COLO829 (cell line): ENCODE measurements at regions not wholly inside any gene's neighbourhood (a gene's known extent, or its start where the extent isn't known, plus 50 kb on each side); places are given as distances from the start of the nearest gene placed in this dataset.
A peak's percentile ranks its signal among the peaks of the same experiment; 100 is the strongest.
"Not testable (repeated sequence)": the region's sequence is repeated elsewhere in the genome, so short reads cannot be mapped to it uniquely, and the experiment has no call there.

Source experiments
- DNase-seq: peaks from one replicate; pipeline ENCODE4 v3.0.0; 2012; ENCODE audit warnings: low spot score

- DNase-seq: no peak
Observed at GRCh38 chr5:50898966-50899365, 232.5 kb downstream of the PARP8 start.

GRCh38 chr5:50900952-50901510 lies 234.6 kb downstream of the PARP8 start:
- no peak for DNase-seq

GRCh38 chr5:50903651-50904050 lies 237.2 kb downstream of the PARP8 start:
- DNase-seq: no peak

GRCh38 chr5:50905996-50906570 lies 239.6 kb downstream of the PARP8 start:
- no peak for DNase-seq

- not testable (repeated sequence) for DNase-seq
Observed at GRCh38 chr5:50920160-50920559, 253.7 kb downstream of the PARP8 start.

- no peak for DNase-seq
Observed at GRCh38 chr5:50921366-50922133, 255.1 kb downstream of the PARP8 start.

DNA sequence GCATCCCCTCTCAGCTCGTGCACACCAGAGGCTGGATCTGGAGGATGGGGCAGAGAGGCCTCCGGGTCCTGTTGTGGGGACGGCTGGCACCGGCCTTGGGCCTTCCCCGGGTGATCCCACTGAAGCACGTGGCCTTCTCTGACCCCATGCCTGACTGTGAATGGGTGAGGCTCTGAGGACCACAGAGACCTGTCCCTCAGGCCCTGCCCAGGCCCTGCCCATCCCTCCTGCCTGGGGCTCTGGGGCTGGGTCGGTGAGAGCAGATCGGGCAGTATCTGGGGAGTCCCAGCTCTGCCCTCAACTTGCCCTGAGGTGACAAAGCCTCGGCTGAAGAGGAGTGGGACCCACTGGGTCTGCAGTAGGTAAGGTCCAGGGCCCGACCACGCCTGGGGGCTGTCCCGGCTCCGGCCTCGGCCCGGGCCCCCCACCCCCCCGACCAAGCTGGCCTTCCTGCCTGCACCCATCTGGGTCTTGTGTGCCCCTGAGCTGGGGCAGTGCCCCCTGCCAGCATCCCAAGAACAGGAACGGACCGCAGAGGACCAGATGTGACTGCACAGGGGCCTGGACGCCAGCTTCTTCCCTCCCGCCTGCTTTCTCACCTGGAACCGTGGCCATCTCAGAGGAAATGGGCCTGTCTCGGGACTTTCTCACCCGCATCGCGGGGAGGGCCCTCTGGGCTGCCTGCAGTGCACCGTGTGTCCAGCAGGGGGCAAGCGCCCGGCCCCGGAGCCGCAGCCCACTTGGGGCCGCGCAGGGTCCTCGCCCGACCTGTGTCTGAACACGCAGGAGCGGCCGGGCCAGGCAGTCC lies 255.9 kb downstream of the PARP8 start:
- DNase-seq: peak; percentile 6

DNA sequence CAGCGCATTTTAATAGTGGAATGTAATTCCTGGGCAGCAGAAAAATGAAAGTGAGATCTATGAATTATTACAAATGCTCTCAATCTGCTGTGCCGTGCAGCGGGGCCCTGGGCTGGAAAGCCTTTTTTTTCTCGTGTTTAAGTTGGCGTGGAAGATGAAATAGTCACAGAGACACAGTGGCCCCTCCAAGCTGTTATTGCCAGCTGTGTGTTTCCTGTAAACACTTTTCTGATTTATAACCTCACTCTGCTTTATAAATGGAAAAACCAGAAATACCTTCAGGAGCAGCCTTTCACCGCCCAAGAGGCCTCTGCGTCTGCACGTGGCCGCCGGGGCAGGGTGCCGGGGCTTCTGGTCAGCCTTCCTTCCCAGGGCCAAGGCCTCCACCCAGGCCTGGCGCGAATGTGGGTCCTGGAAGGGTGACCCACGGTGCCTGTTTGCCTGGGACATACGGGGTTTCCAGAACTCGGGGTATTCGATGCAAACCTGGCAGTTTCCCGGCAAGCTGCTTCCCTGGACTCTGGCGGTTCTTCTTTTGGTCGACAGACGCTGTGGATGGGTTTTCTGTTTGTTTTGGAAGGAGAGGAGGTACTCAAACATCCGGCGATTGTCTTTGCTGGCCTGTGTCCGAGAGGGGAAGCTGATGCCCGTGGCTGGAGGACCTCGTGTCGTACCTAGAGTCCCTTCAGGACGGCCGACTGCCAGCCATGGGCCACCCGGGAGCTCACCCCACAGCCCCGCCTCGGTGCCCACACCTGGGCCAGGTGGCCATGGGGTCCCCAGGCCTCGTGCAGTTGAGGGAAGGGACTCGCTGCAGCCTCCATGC lies 256.7 kb downstream of the PARP8 start:
- DNase-seq: no peak

GRCh38 chr5:50923768-50924494 lies 257.5 kb downstream of the PARP8 start:
- DNase-seq: no peak

GRCh38 chr5:50927953-50928352 lies 261.5 kb downstream of the PARP8 start:
- DNase-seq: no peak

- DNase-seq: no peak
Observed at GRCh38 chr5:50929174-50929573, 262.7 kb downstream of the PARP8 start.

DNA sequence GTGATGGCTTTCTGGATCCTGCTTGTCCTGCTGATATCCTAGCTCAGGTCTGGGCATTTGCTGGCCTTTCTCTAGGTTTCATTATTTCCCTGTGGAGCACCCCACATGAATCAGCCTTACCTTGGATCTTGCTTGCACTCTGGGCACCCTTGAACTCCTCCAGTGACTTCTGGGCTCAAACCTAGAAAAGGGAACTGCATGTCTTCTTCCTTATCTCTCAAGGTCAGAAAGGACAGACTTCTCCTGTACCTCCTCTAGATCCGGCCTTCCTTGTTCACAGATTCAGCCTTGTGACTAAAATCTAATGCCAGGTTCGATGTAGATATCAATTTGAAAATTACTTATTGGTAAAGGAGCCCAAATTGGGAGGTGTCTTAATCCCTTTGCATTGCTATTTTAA lies 267.9 kb downstream of the PARP8 start:
- DNase-seq: no peak

DNA sequence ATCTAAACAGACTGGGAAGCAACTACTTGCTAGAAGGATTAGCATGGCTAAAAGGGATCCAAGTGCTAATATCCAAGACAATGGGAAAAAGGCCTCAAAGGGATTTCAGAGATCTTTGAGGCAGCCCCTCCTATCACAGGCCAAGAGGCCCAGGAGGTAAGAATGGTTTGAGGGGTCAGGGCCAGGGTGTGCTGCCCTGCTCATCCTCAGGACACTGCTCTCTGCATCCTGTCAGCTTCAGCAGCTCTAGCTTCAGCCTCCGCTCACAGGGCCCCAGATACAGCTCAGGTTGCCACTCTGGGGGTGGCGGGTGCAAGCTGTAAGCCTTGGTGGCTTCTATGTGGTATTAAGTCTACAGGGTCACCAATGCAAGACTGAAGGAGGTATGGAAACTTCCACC lies 278.7 kb downstream of the PARP8 start:
- no peak for DNase-seq

GRCh38 chr5:50947906-50948683 lies 281.7 kb downstream of the PARP8 start:
- DNase-seq: no peak

- DNase-seq: no peak
Observed at GRCh38 chr5:50953290-50953689, 286.9 kb downstream of the PARP8 start.

- peak; percentile 39 for DNase-seq
Observed at GRCh38 chr5:50958852-50959457, 292.5 kb downstream of the PARP8 start.

DNA sequence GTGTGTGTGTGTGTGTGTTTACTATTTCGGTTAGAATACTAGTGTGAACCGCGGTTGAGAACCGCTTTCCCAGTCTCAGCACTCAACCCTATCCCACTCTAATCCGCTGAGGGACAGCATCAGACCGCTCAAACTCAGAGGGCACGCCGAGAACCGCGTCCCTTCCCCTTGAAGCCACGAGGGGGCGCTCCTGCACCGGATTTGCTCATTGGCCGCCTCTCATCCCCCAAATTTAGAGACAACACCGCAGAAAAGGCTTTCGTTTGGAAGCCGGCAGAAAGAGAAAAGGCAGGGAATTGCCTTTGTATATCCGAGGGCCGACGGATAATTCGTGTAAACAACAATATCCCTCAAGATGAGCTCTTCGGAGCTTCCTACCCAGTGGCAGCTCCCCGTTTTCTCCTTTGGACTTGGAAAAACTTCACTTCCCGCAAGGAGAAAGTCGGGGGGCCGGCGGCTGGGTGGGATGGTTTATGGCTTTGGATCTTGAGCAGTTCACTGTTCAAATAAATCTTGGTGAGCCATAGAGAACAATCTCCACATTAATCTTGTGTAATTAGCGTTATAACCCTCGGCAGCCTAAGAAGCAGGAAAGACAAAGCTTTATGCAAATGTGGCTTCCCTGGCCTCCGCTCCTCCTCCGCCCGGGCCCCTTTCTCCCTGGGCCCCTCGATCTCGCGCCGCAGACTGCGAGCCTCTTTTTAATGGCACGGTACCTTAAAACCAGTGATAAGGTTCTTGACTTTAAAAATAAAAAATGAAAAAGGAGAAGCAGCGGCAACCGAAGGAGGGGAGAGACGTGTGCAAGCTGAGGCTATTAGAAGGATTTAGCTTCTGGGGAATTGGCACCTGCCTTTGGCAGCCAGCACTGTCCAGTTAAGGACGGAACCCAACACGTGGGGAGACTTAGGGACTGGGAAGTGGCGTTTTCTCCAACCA lies 296.8 kb downstream of the PARP8 start:
- DNase-seq: peak; percentile 65

DNA sequence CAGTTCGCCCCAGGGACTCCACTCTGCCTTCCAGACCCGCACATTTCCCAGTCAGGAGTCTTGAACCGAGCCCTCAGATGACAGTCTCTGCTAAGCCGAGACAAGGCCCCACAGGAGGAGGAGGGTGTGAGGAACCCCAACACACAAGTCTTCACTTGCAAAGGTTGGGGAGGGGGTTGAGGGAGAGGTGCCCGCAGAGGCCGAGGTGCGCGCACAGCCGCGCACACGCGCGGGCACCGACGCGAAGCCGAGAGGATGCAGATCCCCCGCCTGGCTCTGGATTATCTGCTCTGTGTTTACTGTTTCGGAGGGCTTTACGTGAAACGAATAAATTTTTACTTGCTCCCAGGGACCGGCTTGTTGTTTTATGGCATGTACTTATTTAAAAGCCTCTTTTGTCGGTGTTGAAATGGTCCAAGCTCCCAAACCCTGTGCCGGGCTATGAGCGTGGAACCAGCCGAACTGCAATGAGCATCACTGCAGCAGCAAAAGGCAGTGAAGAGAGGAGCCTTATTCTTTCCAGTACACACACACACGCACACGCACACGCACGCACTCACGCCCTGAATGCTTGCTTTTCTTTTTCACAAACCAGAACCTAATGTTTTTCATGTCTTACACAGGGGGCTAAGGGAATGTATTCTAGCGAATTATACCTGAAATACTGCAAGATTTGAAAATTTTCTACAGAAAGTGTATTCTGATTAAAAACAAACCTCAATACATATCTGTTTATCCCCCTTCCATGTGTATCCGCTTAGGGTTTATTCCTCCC lies 297.7 kb downstream of the PARP8 start:
- DNase-seq: no peak
